NCI-H2171 (cell line): ENCODE measurements at regions not wholly inside any gene's neighbourhood (a gene's known extent, or its start where the extent isn't known, plus 50 kb on each side); places are given as distances from the start of the nearest gene placed in this dataset.

Source experiments
- DNase-seq: peaks from one replicate; lab custom pipeline; 2025; lab: John Stamatoyannopoulos, UW

- no peak for DNase-seq
These were observed 426.2 kb upstream of the ADAMTS9 start for GRCh38 chr3:65114041-65114440.

GRCh38 chr3:65112751-65113300 is 425.0 kb upstream of the ADAMTS9 start:
- no peak for DNase-seq

GRCh38 chr3:65110661-65111060 is 422.9 kb upstream of the ADAMTS9 start:
- DNase-seq: no peak

- no peak for DNase-seq
These were observed 422.2 kb upstream of the ADAMTS9 start for GRCh38 chr3:65109966-65110500.

GRCh38 chr3:65107174-65107573 is 419.4 kb upstream of the ADAMTS9 start:
- DNase-seq: no peak

GRCh38 chr3:65101450-65101849 is 413.6 kb upstream of the ADAMTS9 start:
- DNase-seq: no peak

GRCh38 chr3:65098400-65098799 is 410.6 kb upstream of the ADAMTS9 start:
- no peak for DNase-seq

GRCh38 chr3:65096110-65096745 is 408.4 kb upstream of the ADAMTS9 start:
- DNase-seq: no peak

GRCh38 chr3:65094723-65095122 is 406.9 kb upstream of the ADAMTS9 start:
- no peak for DNase-seq

GRCh38 chr3:65093641-65094040 is 405.8 kb upstream of the ADAMTS9 start:
- no peak for DNase-seq

- no peak for DNase-seq
These were observed 403.8 kb upstream of the ADAMTS9 start for GRCh38 chr3:65091565-65091964.

GRCh38 chr3:65083240-65083639 is 395.4 kb upstream of the ADAMTS9 start:
- DNase-seq: no peak

- no peak for DNase-seq
These were observed 393.7 kb upstream of the ADAMTS9 start for GRCh38 chr3:65081536-65081935.

GRCh38 chr3:65080432-65080831 is 392.6 kb upstream of the ADAMTS9 start:
- DNase-seq: no peak

- DNase-seq: no peak
These were observed 391.8 kb upstream of the ADAMTS9 start for GRCh38 chr3:65079560-65079959.

GRCh38 chr3:65078748-65079147 is 390.9 kb upstream of the ADAMTS9 start:
- DNase-seq: no peak

GRCh38 chr3:65077124-65077523 is 389.3 kb upstream of the ADAMTS9 start:
- DNase-seq: no peak

- no peak for DNase-seq
These were observed 383.2 kb upstream of the ADAMTS9 start for GRCh38 chr3:65070968-65071367.

- DNase-seq: no peak
These were observed 373.1 kb upstream of the ADAMTS9 start for GRCh38 chr3:65060904-65061303.

GRCh38 chr3:65052101-65052500 is 364.3 kb upstream of the ADAMTS9 start:
- DNase-seq: no peak

- DNase-seq: no peak
These were observed 360.4 kb upstream of the ADAMTS9 start for GRCh38 chr3:65048151-65048550.

GRCh38 chr3:65045138-65045537 is 357.3 kb upstream of the ADAMTS9 start:
- DNase-seq: no peak

GRCh38 chr3:65044401-65044800 is 356.6 kb upstream of the ADAMTS9 start:
- DNase-seq: no peak

- DNase-seq: no peak
These were observed 354.9 kb upstream of the ADAMTS9 start for GRCh38 chr3:65042675-65043074.
